ENCODE measurements at regions not wholly inside any gene's neighbourhood (a gene's known extent, or its start where the extent isn't known, plus 50 kb on each side); places are given as distances from the start of the nearest gene placed in this dataset.
"Not testable (repeated sequence)": the region's sequence is repeated elsewhere in the genome, so short reads cannot be mapped to it uniquely, and the experiment has no call there.

DNA sequence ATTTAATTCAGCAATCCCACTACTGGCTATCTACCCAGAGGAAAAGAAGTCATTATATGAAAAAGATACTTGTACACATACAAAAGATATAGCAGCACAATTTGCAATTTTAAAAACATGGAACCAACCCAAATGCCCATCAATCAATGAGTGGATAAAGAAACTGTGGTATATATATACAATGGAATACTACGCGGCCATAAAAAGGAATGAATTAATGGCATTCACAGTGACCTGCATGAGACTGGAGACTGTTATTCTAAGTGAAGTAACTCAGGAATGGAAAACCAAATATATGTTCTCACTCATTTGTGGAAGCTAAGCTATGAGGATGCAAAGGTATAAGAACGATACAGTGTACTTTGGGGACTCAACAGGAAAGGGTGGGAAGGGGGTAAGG, 102.8 kb upstream of the KCNMA1 start:
- DNase-seq, result not testable (repeated sequence)

DNA sequence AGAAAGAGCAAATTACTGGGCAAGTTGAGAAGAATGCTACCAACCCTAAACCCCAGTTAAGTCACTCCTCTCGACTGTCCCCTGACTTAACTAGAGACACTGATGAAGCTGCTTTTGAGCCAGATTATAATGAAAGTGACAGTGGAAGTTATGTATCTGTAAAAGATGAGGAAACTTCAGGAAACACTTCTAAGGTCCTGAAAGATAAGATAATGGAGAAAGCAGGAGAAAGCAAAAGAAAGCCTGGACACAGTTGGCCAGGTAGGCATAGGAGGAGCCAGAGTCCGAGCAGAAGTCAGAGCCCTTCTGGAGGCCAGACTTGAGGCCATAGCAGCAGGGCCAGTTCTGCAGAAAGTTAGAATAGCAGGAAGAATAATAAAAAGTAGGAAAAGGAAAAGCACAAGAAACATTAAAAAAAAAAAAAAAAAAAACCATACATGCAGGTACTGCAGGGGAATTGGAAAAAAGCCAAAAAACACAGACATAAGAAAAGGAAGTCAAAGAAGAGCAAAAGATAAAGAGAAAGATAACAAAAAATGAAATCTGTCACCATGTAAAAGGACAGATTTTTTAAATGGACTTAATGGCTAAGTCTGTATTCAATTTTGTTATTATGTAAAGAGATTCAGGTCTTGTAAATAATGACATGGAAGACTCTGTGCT, 101.0 kb upstream of the KCNMA1 start:
- DNase-seq, result no peak

GRCh38 chr10:77737608-77738007, 100.0 kb upstream of the KCNMA1 start:
- DNase-seq, result no peak

- not testable (repeated sequence) for DNase-seq
Measured at GRCh38 chr10:77735136-77735535, 97.5 kb upstream of the KCNMA1 start.

- DNase-seq, result no peak
Measured at GRCh38 chr10:77732213-77733003, 94.8 kb upstream of the KCNMA1 start.

- no peak for DNase-seq
Measured at GRCh38 chr10:77727481-77727880, 89.9 kb upstream of the KCNMA1 start.

GRCh38 chr10:77726732-77727131, 89.1 kb upstream of the KCNMA1 start:
- no peak for DNase-seq

DNA sequence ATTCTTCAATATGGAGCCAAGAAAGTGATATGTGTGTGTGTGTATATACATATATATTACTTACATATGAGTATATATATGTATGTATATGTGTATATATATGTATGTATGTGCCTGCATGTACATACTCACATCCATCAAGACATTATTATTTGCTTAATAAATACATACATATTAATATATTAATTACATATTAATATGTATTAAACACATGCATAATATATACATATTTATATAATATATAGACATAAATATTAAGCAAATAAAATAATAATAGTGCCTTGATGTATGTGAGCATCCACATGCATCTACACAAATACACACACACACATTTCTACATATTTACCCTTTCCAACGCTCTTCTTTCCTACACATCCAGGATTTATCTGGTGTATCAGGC, 88.7 kb upstream of the KCNMA1 start:
- no peak for DNase-seq

DNA sequence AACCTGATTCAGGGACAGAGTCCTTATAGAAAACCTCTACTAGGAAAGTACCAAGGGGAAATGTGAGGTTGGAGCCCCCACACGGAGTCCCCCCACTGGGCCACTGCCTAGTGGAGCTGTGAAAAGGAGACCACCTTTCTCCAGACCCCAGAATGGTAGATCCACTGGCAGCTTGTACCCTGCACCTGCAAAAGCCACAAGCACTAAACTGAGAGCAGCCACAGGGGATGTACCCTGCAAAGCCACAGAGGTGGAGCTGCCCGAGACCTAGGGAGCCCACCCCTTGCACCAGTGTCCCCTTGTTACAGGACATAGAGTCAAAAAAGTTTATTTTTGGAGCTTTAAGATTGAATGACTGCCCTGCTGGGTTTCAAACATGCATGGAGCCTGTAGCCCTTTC, 87.2 kb upstream of the KCNMA1 start:
- no peak for DNase-seq

DNA sequence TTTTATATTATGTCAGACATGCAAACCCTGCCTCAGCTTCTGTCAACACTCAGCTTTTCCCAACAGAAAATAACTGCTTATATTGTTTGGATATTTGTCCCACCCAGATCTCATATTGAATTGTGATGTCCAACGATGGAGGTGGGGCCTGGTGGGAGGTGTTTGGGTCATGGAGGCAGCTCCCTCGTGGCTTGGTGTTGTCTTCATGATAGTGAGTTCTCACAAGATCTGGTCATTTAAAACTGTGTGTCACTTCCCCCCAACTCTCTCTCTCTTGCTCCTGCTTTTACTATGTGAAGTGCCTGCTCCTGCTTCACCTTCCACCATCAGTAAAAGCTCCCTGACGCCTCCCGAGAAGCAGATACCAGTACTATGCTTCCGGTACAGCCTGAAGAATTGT, 85.8 kb upstream of the KCNMA1 start:
- DNase-seq, result no peak

- not testable (repeated sequence) for DNase-seq
Measured at GRCh38 chr10:77722956-77723355, 85.3 kb upstream of the KCNMA1 start.

DNA sequence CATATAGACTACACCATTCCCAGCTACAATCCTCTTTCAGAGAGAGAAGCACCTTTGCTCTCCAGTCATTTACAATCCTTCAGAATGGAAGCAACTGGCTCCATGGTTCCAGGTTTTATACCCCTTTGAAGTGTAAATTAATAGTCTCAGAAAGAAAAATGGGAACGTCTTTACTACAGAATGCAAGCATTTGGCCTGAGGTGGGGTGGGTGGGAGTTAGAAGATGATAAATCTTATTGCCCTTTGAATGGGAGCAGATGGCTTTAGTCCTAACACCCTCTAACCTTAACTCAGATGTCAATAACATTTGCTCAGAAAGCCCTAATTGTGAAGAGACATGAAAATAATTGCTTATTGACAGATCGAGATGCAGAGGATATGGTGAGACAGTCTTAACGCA, 84.2 kb upstream of the KCNMA1 start:
- DNase-seq, result no peak

DNA sequence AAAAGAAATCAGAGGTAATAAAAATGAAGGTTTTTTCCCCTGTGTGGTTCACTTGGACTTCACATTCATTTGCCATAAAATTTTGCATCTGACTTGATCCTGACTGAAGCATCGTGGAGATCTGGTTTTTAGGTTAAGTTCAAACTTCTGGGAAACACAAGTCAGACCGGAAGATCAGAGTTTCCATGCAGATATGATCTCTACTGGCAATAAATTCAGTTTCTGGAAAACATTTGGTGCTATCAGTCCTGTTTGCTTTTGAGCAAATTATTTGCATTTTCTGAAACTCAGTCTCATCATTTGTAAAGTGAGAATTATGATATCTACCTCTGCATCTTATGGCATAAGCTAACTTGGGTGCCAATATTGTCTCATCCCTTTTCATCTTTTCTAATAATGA, 81.3 kb upstream of the KCNMA1 start:
- DNase-seq, result no peak

- not testable (repeated sequence) for DNase-seq
Measured at GRCh38 chr10:77718312-77718711, 80.7 kb upstream of the KCNMA1 start.

DNA sequence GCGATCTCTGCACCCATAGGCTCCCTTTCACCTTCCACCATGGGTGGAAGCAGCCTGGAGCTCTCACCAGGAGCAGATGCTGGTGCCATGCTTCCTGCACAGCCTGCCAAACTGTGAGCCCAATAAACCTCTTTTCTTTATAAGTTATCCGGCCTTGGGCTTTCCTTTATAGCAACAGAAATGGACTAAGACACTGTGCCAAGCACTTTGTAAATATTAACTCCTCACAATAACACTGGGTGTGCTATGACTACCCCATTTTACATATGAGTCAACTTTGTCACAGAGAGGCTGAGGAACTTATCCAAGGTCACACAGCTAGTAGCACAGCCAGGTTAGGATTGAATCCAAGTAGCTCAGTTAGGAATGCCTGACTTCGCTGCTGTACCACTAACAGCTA, 79.7 kb upstream of the KCNMA1 start:
- no peak for DNase-seq

GRCh38 chr10:77716458-77717317, 79.1 kb upstream of the KCNMA1 start:
- DNase-seq, result no peak

- DNase-seq, result no peak
Measured at GRCh38 chr10:77715536-77715935, 77.9 kb upstream of the KCNMA1 start.

GRCh38 chr10:77715088-77715487, 77.5 kb upstream of the KCNMA1 start:
- no peak for DNase-seq

GRCh38 chr10:77713521-77714280, 76.1 kb upstream of the KCNMA1 start:
- DNase-seq, result no peak

- DNase-seq, result no peak
Measured at GRCh38 chr10:77712207-77712606, 74.6 kb upstream of the KCNMA1 start.

GRCh38 chr10:77711683-77712049, 74.1 kb upstream of the KCNMA1 start:
- DNase-seq, result no peak

- peak; percentile 84 for DNase-seq
Measured at GRCh38 chr10:77710759-77711682, 73.4 kb upstream of the KCNMA1 start.
